Coronary artery (tissue), 2 donors: ENCODE measurements at regions not wholly inside any gene's neighbourhood (a gene's known extent, or its start where the extent isn't known, plus 50 kb on each side); places are given as distances from the start of the nearest gene placed in this dataset.
"Not testable (repeated sequence)": the region's sequence is repeated elsewhere in the genome, so short reads cannot be mapped to it uniquely, and the experiment has no call there.

Source experiments
- DNase-seq: peaks from one replicate; pipeline ENCODE4 v3.0.0-alpha.2; 2017; ENCODE audit warnings: low spot score
- H3K27ac ChIP-seq, 2 donors: fragments of 200-600 bp; sonication (generic); one replicate each; pipeline ENCODE4 v1.5.1; 2016 to 2019
- H3K4me3 ChIP-seq: fragments of 200-600 bp; sonication (generic); 2 replicates; pipeline ENCODE4 v1.5.1; 2016; ENCODE audit warnings: mild to moderate bottlenecking, moderate library complexity
- CTCF ChIP-seq: fragments of 200-600 bp; sonication (generic); IDR thresholded peaks from one replicate; pipeline ENCODE4 v1.5.1; 2019; ENCODE audit warnings: antibody characterized with exemption

- no peak for DNase-seq
- no peak overlapping the region for H3K4me3 ChIP-seq
- no peak for TF ChIP-seq CTCF
- no peak overlapping the region for H3K27ac ChIP-seq
These were observed 458.5 kb downstream of the CPS1 start for GRCh38 chr2:211014906-211015305.

GRCh38 chr2:211025089-211025488, 468.7 kb downstream of the CPS1 start:
- H3K4me3 ChIP-seq, H3K27ac ChIP-seq, DNase-seq: not testable (repeated sequence)

- no peak overlapping the region for H3K4me3 ChIP-seq
- no peak for TF ChIP-seq CTCF
- DNase-seq, result no peak
- H3K27ac ChIP-seq, result no peak overlapping the region
These were observed 469.7 kb downstream of the CPS1 start for GRCh38 chr2:211026109-211026508.

- no peak for TF ChIP-seq CTCF
- no peak overlapping the region for H3K4me3 ChIP-seq
- DNase-seq, result no peak
- H3K27ac ChIP-seq, result no peak overlapping the region
These were observed 471.6 kb downstream of the CPS1 start for GRCh38 chr2:211027976-211028375.

GRCh38 chr2:211033765-211034164, 477.4 kb downstream of the CPS1 start:
- DNase-seq, result no peak
- no peak for TF ChIP-seq CTCF
- H3K4me3 ChIP-seq, result no peak overlapping the region
- no peak overlapping the region for H3K27ac ChIP-seq

- no peak for DNase-seq
- no peak for TF ChIP-seq CTCF
- Histone ChIP-seq H3K4me3 (no peak overlapping the region), H3K27ac (no peak overlapping the region)
These were observed 479.3 kb downstream of the CPS1 start for GRCh38 chr2:211035548-211036185.

GRCh38 chr2:211045025-211045424, 488.6 kb downstream of the CPS1 start:
- no peak overlapping the region for H3K4me3 ChIP-seq
- TF ChIP-seq CTCF, result no peak
- no peak overlapping the region for H3K27ac ChIP-seq
- no peak for DNase-seq
